DOHH2 (cell line): ENCODE measurements at regions not wholly inside any gene's neighbourhood (a gene's known extent, or its start where the extent isn't known, plus 50 kb on each side); places are given as distances from the start of the nearest gene placed in this dataset.

Source experiments
- H3F3A ChIP-seq: fragments of 200-600 bp; sonication (generic), shearing (Covaris generic); 2 replicates; pipeline ENCODE4 v1.6.0; 2016; ENCODE audit warnings: antibody characterized with exemption, mild to moderate bottlenecking; ENCODE audit not compliant: control insufficient read depth, insufficient read depth
- H3K27ac ChIP-seq: fragments of 200-600 bp; sonication (generic); 2 replicates; pipeline ENCODE4 v1.5.1; 2014; ENCODE audit warnings: low read depth, mild to moderate bottlenecking, low read length, moderate library complexity
- H3K27me3 ChIP-seq: fragments of 200-600 bp; sonication (generic); 2 replicates; pipeline ENCODE4 v1.6.1; 2014; ENCODE audit warnings: mild to moderate bottlenecking, low read length, mixed read lengths; ENCODE audit not compliant: control insufficient read depth
- H3K36me3 ChIP-seq: fragments of 200-600 bp; sonication (generic); 2 replicates; pipeline ENCODE4 v1.6.1; 2014; ENCODE audit warnings: mild to moderate bottlenecking, low read length, moderate library complexity, mixed read lengths; ENCODE audit not compliant: control insufficient read depth
- H3K4me1 ChIP-seq: fragments of 200-600 bp; sonication (generic); 2 replicates; pipeline ENCODE4 v1.6.1; 2014; ENCODE audit warnings: mild to moderate bottlenecking, low read length, mixed read lengths; ENCODE audit not compliant: control insufficient read depth
- H3K4me2 ChIP-seq: fragments of 200-600 bp; sonication (generic); 2 replicates; pipeline ENCODE4 v1.6.0; 2014; ENCODE audit warnings: mild to moderate bottlenecking, low read length, moderate library complexity
- H3K4me3 ChIP-seq: fragments of 200-600 bp; sonication (generic); 2 replicates; pipeline ENCODE4 v1.5.1; 2014; ENCODE audit warnings: mild to moderate bottlenecking, low read length, mixed read lengths
- H3K79me2 ChIP-seq: fragments of 200-600 bp; sonication (generic); 2 replicates; pipeline ENCODE4 v1.6.1; 2014; ENCODE audit warnings: mild to moderate bottlenecking, low read length, mixed read lengths; ENCODE audit not compliant: control insufficient read depth
- H3K9me2 ChIP-seq: fragments of 200-600 bp; sonication (generic); replicated peaks from 2 replicates; pipeline ENCODE4 v1.6.1; 2014; ENCODE audit warnings: mild to moderate bottlenecking, low read length, mixed read lengths; ENCODE audit not compliant: control insufficient read depth
- H3K9me3 ChIP-seq: fragments of 200-600 bp; sonication (generic); 2 replicates; pipeline ENCODE4 v1.6.1; 2014; ENCODE audit warnings: antibody characterized with exemption, low read length, mixed read lengths; ENCODE audit not compliant: control insufficient read depth, insufficient read depth
- H4K20me1 ChIP-seq: fragments of 200-600 bp; sonication (generic); 2 replicates; pipeline ENCODE4 v1.6.0; 2014; ENCODE audit warnings: low read depth, mild to moderate bottlenecking, antibody characterized with exemption, low read length, moderate library complexity; ENCODE audit not compliant: control insufficient read depth, insufficient read depth
- CTCF ChIP-seq: fragments of 200-600 bp; sonication (generic); IDR thresholded peaks from one replicate; pipeline ENCODE4 v1.5.1; 2014; ENCODE audit warnings: antibody characterized with exemption, mild to moderate bottlenecking, low read depth, low read length; ENCODE audit not compliant: poor library complexity, severe bottlenecking
- EZH2phosphoT487 ChIP-seq: fragments of 200-600 bp; sonication (generic); IDR thresholded peaks from 2 replicates; pipeline ENCODE4 v1.6.1; 2017; ENCODE audit warnings: borderline replicate concordance, mild to moderate bottlenecking, antibody characterized with exemption, low read length, moderate library complexity, mixed read lengths

DNA sequence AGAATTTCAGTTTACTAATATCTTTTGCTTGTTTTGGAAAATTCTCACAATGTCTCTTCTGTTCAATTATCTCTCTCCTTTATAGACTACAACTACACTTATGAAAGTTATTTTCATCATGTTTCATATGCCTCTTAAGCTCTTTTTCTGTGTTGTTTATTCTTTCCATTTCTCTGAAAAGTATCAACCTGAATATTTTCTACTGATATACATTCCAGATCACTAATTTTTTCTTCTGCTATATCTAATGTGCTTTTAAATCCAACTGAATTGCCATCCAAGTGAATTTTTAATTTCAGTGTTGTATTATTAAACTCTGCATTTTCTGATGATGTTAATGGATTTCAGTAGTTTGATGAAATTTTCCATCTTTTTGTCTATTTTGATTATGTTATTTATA is 301.3 kb downstream of the HRH4 start:
- Histone ChIP-seq H3K4me2 (no peak overlapping the region), H3K4me3 (no peak overlapping the region), H3K27ac (no peak overlapping the region), H3K4me1 (no peaks in the 10 kb centered on the region), H3K79me2 (no peaks in the 10 kb centered on the region), H3K9me3 (no peaks in the 10 kb centered on the region), H3F3A (no peaks in the 10 kb centered on the region), H3K9me2 (no peaks in the 10 kb centered on the region), H3K27me3 (no peaks in the 10 kb centered on the region), H3K36me3 (no peaks in the 10 kb centered on the region), H4K20me1 (no peaks in the 10 kb centered on the region)
- no peak for TF ChIP-seq CTCF

- Histone ChIP-seq H3K4me2 (no peak overlapping the region), H4K20me1 (no peaks in the 10 kb centered on the region), H3K4me1 (no peaks in the 10 kb centered on the region), H3K79me2 (no peaks in the 10 kb centered on the region), H3K9me2 (no peaks in the 10 kb centered on the region), H3K9me3 (no peaks in the 10 kb centered on the region), H3K4me3 (no peak overlapping the region), H3K36me3 (no peaks in the 10 kb centered on the region), H3F3A (no peaks in the 10 kb centered on the region), H3K27ac (no peak overlapping the region), H3K27me3 (no peaks in the 10 kb centered on the region)
- TF ChIP-seq EZH2phosphoT487 (no peak), CTCF (no peak)
Observed at GRCh38 chr18:24762511-24762910, 302.1 kb downstream of the HRH4 start.

DNA sequence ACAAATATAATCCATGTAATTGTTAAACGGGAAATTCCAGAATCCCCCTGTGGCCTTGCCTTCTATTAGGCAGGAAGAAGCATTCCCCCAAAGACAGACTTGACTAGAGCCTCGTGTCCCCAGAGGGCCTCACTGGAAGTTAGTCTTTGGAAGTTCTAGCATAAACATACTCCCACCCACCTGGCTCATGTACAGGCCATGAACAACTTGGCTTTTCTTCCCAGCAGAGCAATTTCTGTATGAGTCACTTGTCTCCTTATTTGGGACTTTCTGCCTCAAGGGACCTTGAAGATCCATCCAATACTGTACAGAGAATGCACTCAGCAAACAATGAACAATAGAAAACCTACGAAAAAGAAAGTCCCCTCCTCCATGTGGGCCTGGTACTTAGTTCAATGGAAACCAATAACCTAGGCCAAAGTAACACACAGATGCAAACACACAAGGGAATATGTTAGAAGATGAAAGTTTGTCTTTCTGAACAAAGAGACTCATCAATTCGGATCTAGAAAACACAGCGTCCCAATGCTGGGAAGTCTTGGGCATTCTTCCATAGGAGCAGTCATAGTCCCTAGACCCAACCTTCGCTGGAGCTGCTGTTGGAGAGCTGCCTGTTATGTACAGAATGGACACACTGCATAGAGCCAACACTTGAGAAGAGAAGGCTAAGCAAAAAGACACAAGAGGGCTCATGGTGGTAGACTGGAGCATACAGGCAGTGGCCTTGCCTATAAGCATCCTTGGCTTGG is 303.5 kb downstream of the HRH4 start:
- Histone ChIP-seq H3K9me3 (no peaks in the 10 kb centered on the region), H3K4me2 (no peak overlapping the region)
- TF ChIP-seq EZH2phosphoT487: no peak

DNA sequence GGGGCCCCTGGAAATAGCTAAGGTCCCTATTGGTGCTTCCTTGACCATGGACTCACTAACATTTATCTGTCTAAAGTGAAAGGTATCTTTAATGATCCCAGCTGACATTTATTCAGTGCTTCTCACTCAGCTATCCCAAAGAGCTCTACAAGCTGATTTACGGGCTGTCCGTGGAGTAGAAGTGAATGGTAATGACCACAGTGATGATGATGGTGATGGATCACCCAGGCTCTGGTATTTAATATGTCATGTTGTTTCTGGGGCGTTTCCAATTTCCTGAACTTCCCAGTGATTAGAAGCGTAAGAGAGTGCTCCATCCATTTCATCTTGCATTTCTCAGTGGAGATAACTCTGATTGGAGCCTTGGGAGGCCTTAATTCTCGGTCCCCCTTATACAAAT is 304.3 kb downstream of the HRH4 start:
- Histone ChIP-seq H3K4me3 (no peak overlapping the region), H4K20me1 (no peaks in the 10 kb centered on the region), H3K79me2 (no peaks in the 10 kb centered on the region)

More for the DNA sequence above, 303.5 kb downstream of the HRH4 start:
- no peaks in the 10 kb centered on the region for H3K27me3 ChIP-seq
- H3K79me2 ChIP-seq: no peaks in the 10 kb centered on the region
- no peaks in the 10 kb centered on the region for H3F3A ChIP-seq
- no peak overlapping the region for H3K27ac ChIP-seq
- no peak overlapping the region for H3K4me3 ChIP-seq
- no peaks in the 10 kb centered on the region for H3K36me3 ChIP-seq
- no peaks in the 10 kb centered on the region for H3K4me1 ChIP-seq
- no peaks in the 10 kb centered on the region for H4K20me1 ChIP-seq
- H3K9me2 ChIP-seq: no peaks in the 10 kb centered on the region

More for the DNA sequence above, 304.3 kb downstream of the HRH4 start:
- Histone ChIP-seq H3K36me3 (no peaks in the 10 kb centered on the region), H3K9me3 (no peaks in the 10 kb centered on the region), H3K27ac (no peak overlapping the region), H3K4me1 (no peaks in the 10 kb centered on the region), H3K27me3 (no peaks in the 10 kb centered on the region), H3K9me2 (no peaks in the 10 kb centered on the region), H3K4me2 (no peak overlapping the region), H3F3A (no peaks in the 10 kb centered on the region)
- TF ChIP-seq EZH2phosphoT487: no peak
- no peak for TF ChIP-seq CTCF
